A673 (cell line): ENCODE measurements at regions not wholly inside any gene's neighbourhood (a gene's known extent, or its start where the extent isn't known, plus 50 kb on each side); places are given as distances from the start of the nearest gene placed in this dataset.

ENCODE experiments used
- EZH2 ChIP-seq: fragments of 200-600 bp; sonication (generic); IDR thresholded peaks from 2 replicates; pipeline ENCODE4 v1.6.1; 2017; ENCODE audit warnings: borderline replicate concordance, low read depth, mild to moderate bottlenecking, mixed read lengths, antibody characterized with exemption, low read length; ENCODE audit not compliant: poor library complexity, severe bottlenecking
- TF ChIP-seq, protein P1 (sequence below): fragments of 300-800, 200-600 bp; sonication (generic); conservative IDR thresholded peaks from 2 replicates; pipeline ENCODE4 v1.5.1; 2017; ENCODE audit warnings: low read depth, mild to moderate bottlenecking, antibody characterized with exemption, low read length, moderate library complexity, mixed read lengths

DNA sequence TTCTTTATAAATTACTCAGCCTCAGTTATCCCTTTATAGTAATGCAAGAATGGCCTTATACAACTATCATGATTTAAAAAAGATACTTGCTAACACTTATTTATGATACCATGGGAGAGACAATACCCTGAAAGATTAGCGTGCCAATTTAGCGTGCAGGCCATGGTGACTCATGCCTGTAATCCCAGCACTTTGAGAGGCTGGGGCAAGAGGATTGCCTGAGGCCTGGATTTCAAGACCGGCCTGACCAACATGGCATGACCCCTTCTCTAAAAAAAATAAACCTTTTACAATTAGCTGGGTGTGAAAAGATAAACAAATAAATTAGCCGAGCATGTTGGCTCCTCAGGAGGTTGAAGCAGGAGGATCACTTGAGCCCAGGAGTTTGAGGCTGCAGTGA, 493.4 kb upstream of the FSIP2 start:
- TF ChIP-seq, protein P1, sequence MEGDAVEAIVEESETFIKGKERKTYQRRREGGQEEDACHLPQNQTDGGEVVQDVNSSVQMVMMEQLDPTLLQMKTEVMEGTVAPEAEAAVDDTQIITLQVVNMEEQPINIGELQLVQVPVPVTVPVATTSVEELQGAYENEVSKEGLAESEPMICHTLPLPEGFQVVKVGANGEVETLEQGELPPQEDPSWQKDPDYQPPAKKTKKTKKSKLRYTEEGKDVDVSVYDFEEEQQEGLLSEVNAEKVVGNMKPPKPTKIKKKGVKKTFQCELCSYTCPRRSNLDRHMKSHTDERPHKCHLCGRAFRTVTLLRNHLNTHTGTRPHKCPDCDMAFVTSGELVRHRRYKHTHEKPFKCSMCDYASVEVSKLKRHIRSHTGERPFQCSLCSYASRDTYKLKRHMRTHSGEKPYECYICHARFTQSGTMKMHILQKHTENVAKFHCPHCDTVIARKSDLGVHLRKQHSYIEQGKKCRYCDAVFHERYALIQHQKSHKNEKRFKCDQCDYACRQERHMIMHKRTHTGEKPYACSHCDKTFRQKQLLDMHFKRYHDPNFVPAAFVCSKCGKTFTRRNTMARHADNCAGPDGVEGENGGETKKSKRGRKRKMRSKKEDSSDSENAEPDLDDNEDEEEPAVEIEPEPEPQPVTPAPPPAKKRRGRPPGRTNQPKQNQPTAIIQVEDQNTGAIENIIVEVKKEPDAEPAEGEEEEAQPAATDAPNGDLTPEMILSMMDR = no peak
- TF ChIP-seq EZH2 = no peak
